CD4-positive, alpha-beta T cell (primary cell): ENCODE measurements at regions not wholly inside any gene's neighbourhood (a gene's known extent, or its start where the extent isn't known, plus 50 kb on each side); places are given as distances from the start of the nearest gene placed in this dataset.

Experiments used
- ATAC-seq: fragments of 200-7000 bp; cut with Tn5 transposase; one replicate; pipeline ENCODE4 v1.10.0; 2022; ENCODE audit warnings: mild to moderate bottlenecking; ENCODE audit not compliant: poor library complexity
- CTCF ChIA-PET: fragments of 350-600 bp; sonication (Branson Sonifier 250); formaldehyde crosslinking; loops from one replicate; lab custom pipeline; 2021; ENCODE audit warnings: antibody characterized with exemption, inconsistent platforms; lab: Charles Lee
- POLR2A ChIA-PET: fragments of 350-600 bp; sonication (Branson Sonifier 250); formaldehyde crosslinking; loops from one replicate; lab custom pipeline; 2021; ENCODE audit warnings: antibody characterized with exemption, inconsistent platforms; lab: Charles Lee
- DNase-seq, 14 experiments: peaks; one replicate each; pipeline ENCODE4 v3.0.0-alpha.2; 2013 to 2020; ENCODE audit warnings: mixed read lengths in 2 of 14
- H3K27ac ChIP-seq, 2 donors: one replicate each; pipeline versions ENCODE4 v1.5.1 to v1.7.0; 2013; ENCODE audit warnings: low read length in 2 of 2, low read depth in 1 of 2, mild to moderate bottlenecking in 1 of 2
- H3K27me3 ChIP-seq, 2 experiments: 1 replicate in 1 of 2; 2 replicates in 1 of 2; pipeline versions ENCODE4 v1.6.1 to v1.7.0; 2013; ENCODE audit warnings: low read length in 2 of 2, control low read depth in 1 of 2, mild to moderate bottlenecking in 1 of 2, moderate library complexity in 1 of 2; ENCODE audit not compliant: insufficient read depth in 2 of 2, control insufficient read depth in 1 of 2
- H3K36me3 ChIP-seq: one replicate; pipeline ENCODE4 v1.6.1; 2013; ENCODE audit warnings: low read length, control low read depth; ENCODE audit not compliant: insufficient read depth
- H3K4me1 ChIP-seq: one replicate; pipeline ENCODE4 v1.6.1; 2013; ENCODE audit warnings: low read length, control low read depth; ENCODE audit not compliant: insufficient read depth
- H3K4me3 ChIP-seq: one replicate; pipeline ENCODE4 v1.5.1; 2013; ENCODE audit warnings: mild to moderate bottlenecking, low read length, moderate library complexity
- H3K9me3 ChIP-seq, 2 experiments: 1 replicate in 1 of 2; 2 replicates in 1 of 2; pipeline versions ENCODE4 v1.6.1 to v1.7.0; 2013; ENCODE audit warnings: low read length in 2 of 2, mild to moderate bottlenecking in 2 of 2, control low read depth in 1 of 2, moderate library complexity in 1 of 2; ENCODE audit not compliant: control insufficient read depth in 1 of 2, insufficient read depth in 1 of 2
- H3K27ac Mint-ChIP-seq: one replicate; pipeline ENCODE4 v1.8.0; 2020; ENCODE audit warnings: mixed read lengths
- H3K27me3 Mint-ChIP-seq: one replicate; pipeline ENCODE4 v1.8.0; 2021; ENCODE audit warnings: mixed read lengths
- H3K36me3 Mint-ChIP-seq: one replicate; pipeline ENCODE4 v1.8.0; 2021; ENCODE audit warnings: low read depth, mixed read lengths
- H3K4me1 Mint-ChIP-seq: one replicate; pipeline ENCODE4 v1.8.0; 2021; ENCODE audit warnings: low read depth, mixed read lengths
- H3K4me3 Mint-ChIP-seq: one replicate; pipeline ENCODE4 v1.8.0; 2020; ENCODE audit warnings: mild to moderate bottlenecking, mixed read lengths
- H3K9me3 Mint-ChIP-seq: one replicate; pipeline ENCODE4 v1.8.0; 2020; ENCODE audit warnings: mixed read lengths
- intact Hi-C, 2 experiments: fragments of 100-400 bp; cut with DNase I in 1 of 2; cut with micrococcal nuclease in 1 of 2; formaldehyde crosslinking; loops; one replicate each; pipeline versions ENCODE4 v1.15.1 to v1.9.0; 2023 to 2025; cut with DNase I, micrococcal nuclease
- TF ChIP-seq, protein P1 (sequence below): fragments of 200-600 bp; IDR thresholded peaks from one replicate; pipeline ENCODE4 v1.8.0; 2022; ENCODE audit warnings: antibody characterized with exemption, mild to moderate bottlenecking

- Mint-ChIP-seq H3K27ac (no peak overlapping the region), H3K36me3 (no peaks in the 10 kb centered on the region), H3K9me3 (no peaks in the 10 kb centered on the region), H3K4me1 (no peaks in the 10 kb centered on the region), H3K4me3 (no peak overlapping the region), H3K27me3 (peaks cover 6% of the 10 kb centered on the region)
- no peaks in the 10 kb centered on the region for H3K4me1 ChIP-seq
- TF ChIP-seq, protein P1, sequence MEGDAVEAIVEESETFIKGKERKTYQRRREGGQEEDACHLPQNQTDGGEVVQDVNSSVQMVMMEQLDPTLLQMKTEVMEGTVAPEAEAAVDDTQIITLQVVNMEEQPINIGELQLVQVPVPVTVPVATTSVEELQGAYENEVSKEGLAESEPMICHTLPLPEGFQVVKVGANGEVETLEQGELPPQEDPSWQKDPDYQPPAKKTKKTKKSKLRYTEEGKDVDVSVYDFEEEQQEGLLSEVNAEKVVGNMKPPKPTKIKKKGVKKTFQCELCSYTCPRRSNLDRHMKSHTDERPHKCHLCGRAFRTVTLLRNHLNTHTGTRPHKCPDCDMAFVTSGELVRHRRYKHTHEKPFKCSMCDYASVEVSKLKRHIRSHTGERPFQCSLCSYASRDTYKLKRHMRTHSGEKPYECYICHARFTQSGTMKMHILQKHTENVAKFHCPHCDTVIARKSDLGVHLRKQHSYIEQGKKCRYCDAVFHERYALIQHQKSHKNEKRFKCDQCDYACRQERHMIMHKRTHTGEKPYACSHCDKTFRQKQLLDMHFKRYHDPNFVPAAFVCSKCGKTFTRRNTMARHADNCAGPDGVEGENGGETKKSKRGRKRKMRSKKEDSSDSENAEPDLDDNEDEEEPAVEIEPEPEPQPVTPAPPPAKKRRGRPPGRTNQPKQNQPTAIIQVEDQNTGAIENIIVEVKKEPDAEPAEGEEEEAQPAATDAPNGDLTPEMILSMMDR, result no peak
- POLR2A ChIA-PET, result no interaction called here
- intact Hi-C loops, result no loop called here
- peaks cover 0 to 2% of the 10 kb centered on the region in 2 experiments for H3K27me3 ChIP-seq
- CTCF ChIA-PET, result interaction anchor here (0.7 kb wide), 1 partner anchor 1198 kb away, joined by 3 read pairs; no protein-coding TSS in a partner anchor
- H3K9me3 ChIP-seq, result no peaks in the 10 kb centered on the region
- DNase-seq (no peak), ATAC-seq (no peak)
- H3K36me3 ChIP-seq, result no peaks in the 10 kb centered on the region
- H3K4me3 ChIP-seq, result no peak overlapping the region
- H3K27ac ChIP-seq, result no peak overlapping the region
Observed at GRCh38 chr2:20566331-20566730, 84.6 kb downstream of the HS1BP3 start.

DNA sequence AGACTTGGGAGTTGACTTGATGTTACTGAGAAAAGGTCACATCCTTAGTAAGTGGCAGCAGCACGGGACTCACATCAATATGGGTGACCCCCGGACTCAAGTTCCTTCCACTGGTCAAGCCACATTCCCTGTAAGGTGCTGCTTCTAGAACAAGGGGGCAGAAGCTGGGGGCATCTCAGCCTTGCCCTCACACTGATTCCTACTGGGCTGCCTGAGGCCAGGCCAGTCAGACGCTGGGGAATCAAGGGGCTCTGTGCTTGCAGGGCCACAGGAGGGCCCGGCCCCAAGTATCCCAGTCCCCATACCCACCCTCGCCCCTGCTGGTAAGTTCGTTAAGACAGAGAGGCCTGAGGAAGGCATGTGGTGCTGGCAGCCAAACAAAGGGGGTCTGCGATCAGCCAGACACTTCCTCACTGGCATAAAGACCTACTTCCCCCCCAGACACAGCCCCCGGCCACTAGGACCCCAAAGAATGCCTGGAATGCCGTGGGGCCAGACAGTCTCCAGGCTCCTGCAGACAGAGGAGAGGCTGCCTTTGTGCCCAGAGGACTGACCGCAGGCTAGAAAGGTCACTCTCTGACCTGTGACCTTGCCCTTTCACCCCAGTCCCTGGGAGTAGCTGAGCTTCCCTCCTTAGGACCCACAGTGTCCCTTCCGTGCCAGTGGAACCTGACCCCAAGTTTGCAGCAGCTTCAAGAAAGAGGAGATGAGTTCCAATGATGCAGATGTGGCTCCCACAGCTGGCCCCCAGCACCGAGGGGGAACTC is 83.6 kb downstream of the HS1BP3 start:
- Histone ChIP-seq H3K27ac (no peak overlapping the region), H3K27me3 (peaks cover 0 to 2% of the 10 kb centered on the region in 2 experiments), H3K4me3 (no peak overlapping the region), H3K36me3 (no peaks in the 10 kb centered on the region), H3K4me1 (no peaks in the 10 kb centered on the region), H3K9me3 (no peaks in the 10 kb centered on the region)
- no peak for DNase-seq
- Mint-ChIP-seq H3K36me3 (no peaks in the 10 kb centered on the region), H3K4me1 (no peaks in the 10 kb centered on the region), H3K9me3 (no peaks in the 10 kb centered on the region), H3K27ac (no peak overlapping the region), H3K4me3 (no peak overlapping the region), H3K27me3 (peaks cover 4% of the 10 kb centered on the region)
- POLR2A ChIA-PET, result no interaction called here
- intact Hi-C loops, result no loop called here
- CTCF ChIA-PET, result interaction anchor here (0.7 kb wide), 1 partner anchor 1199 kb away, joined by 3 read pairs; no protein-coding TSS in a partner anchor
- TF ChIP-seq, protein P1, result no peak
- ATAC-seq, result no peak
